K562 (cell line): ENCODE measurements at regions not wholly inside any gene's neighbourhood (a gene's known extent, or its start where the extent isn't known, plus 50 kb on each side); places are given as distances from the start of the nearest gene placed in this dataset.
A peak's percentile ranks its signal among the peaks of the same experiment; 100 is the strongest.

Source experiments
- CBX3 ChIP-seq, 2 experiments: IDR thresholded peaks; 1 replicate in 1 of 2; 2 replicates in 1 of 2; pipeline ENCODE4 v1.6.1; 2012; ENCODE audit warnings: inconsistent platforms in 2 of 2, low read length in 2 of 2, borderline replicate concordance in 1 of 2, control low read depth in 1 of 2
- DIDO1 ChIP-seq: fragments of 450-650 bp; IDR thresholded peaks from 2 replicates; pipeline ENCODE4 v1.6.1; 2016; ENCODE audit warnings: low read depth, missing biosample characterization, missing genetic modification characterization
- FOSL1 ChIP-seq: fragments of 200-800 bp; sonication (Bioruptor generic); conservative IDR thresholded peaks from 2 replicates; pipeline ENCODE4 v1.6.1; 2016; ENCODE audit warnings: missing genetic modification characterization, missing compliant biosample characterization
- HDAC3 ChIP-seq: fragments of 450-650 bp; IDR thresholded peaks from 2 replicates; pipeline ENCODE4 v1.6.1; 2018; ENCODE audit warnings: borderline replicate concordance, mild to moderate bottlenecking, moderate library complexity; ENCODE audit not compliant: partially characterized antibody
- KDM2B ChIP-seq: fragments of 250-450 bp; sonication (Bioruptor Pico); IDR thresholded peaks from 2 replicates; pipeline ENCODE4 v1.8.0; 2021; ENCODE audit warnings: mild to moderate bottlenecking, moderate library complexity
- MAFG ChIP-seq: fragments of 450-650 bp; conservative IDR thresholded peaks from 2 replicates; pipeline ENCODE4 v1.6.1; 2016; ENCODE audit warnings: missing genetic modification characterization, missing compliant biosample characterization
- MYC ChIP-seq, 2 experiments: fragments of 250-450 bp in 1 of 2; sonication (Bioruptor Pico) in 1 of 2; IDR thresholded peaks; 2 replicates each; pipeline versions ENCODE4 v1.5.1 to v1.6.1; 2012 to 2021; ENCODE audit warnings: low read depth in 2 of 2, borderline replicate concordance in 1 of 2, improper control_type of control experiment in 1 of 2, low read length in 1 of 2, mild to moderate bottlenecking in 1 of 2, moderate library complexity in 1 of 2
- NCOA1 ChIP-seq: fragments of 450-650 bp; IDR thresholded peaks from 2 replicates; pipeline ENCODE4 v1.6.1; 2016; ENCODE audit warnings: low read depth
- NFIX ChIP-seq: fragments of 250-450 bp; sonication (Bioruptor Pico); IDR thresholded peaks from 2 replicates; pipeline ENCODE4 v1.4.0; 2020; ENCODE audit warnings: low read depth, mild to moderate bottlenecking, moderate library complexity
- PKNOX1 ChIP-seq: fragments of 450-650 bp; IDR thresholded peaks from 2 replicates; pipeline ENCODE4 v1.6.1; 2016
- PPARD ChIP-seq: fragments of 250-450 bp; sonication (Bioruptor Pico); IDR thresholded peaks from 2 replicates; pipeline ENCODE4 v1.8.0; 2022; ENCODE audit warnings: inconsistent platforms, mild to moderate bottlenecking, moderate library complexity
- RFX1 ChIP-seq: fragments of 450-650 bp; IDR thresholded peaks from 2 replicates; pipeline ENCODE4 v1.6.1; 2016; ENCODE audit warnings: mild to moderate bottlenecking, moderate library complexity
- TBP ChIP-seq: optimal IDR thresholded peaks from 2 replicates; pipeline ENCODE3; 2011; ENCODE audit warnings: low read depth, low read length, improper control_type of control experiment
- UBTF ChIP-seq, 2 experiments: IDR thresholded peaks; 2 replicates each; pipeline ENCODE4 v1.6.1; 2012; ENCODE audit warnings: improper control_type of control experiment in 2 of 2, low read depth in 2 of 2, low read length in 2 of 2, borderline replicate concordance in 1 of 2
- ZKSCAN3 ChIP-seq: fragments of 250-450 bp; sonication (Bioruptor Pico); IDR thresholded peaks from 2 replicates; pipeline ENCODE4 v1.4.0; 2020
- ZNF830 ChIP-seq: fragments of 250-450 bp; sonication (Bioruptor Pico); IDR thresholded peaks from 2 replicates; pipeline ENCODE4 v1.5.0; 2021; ENCODE audit warnings: mild to moderate bottlenecking
- TF ChIP-seq, protein P1 (sequence below): fragments of 450-650 bp; IDR thresholded peaks from 2 replicates; pipeline ENCODE4 v1.6.1; 2017; ENCODE audit warnings: antibody characterized with exemption, mild to moderate bottlenecking
- TF ChIP-seq, protein P2 (sequence below): fragments of 450-650 bp; formaldehyde crosslinking; IDR thresholded peaks from 2 replicates; pipeline ENCODE4 v1.4.0; 2022; ENCODE audit warnings: mild to moderate bottlenecking, moderate library complexity
- TF ChIP-seq, protein P3 (sequence below): sonication (generic); formaldehyde crosslinking; IDR thresholded peaks from 2 replicates; pipeline ENCODE4 v1.8.0; 2022; ENCODE audit warnings: missing genetic modification reagents, mild to moderate bottlenecking, moderate library complexity, borderline replicate concordance

- no peak for TF ChIP-seq HDAC3
- TF ChIP-seq TBP, result peak; percentile 72
- TF ChIP-seq, protein P1, sequence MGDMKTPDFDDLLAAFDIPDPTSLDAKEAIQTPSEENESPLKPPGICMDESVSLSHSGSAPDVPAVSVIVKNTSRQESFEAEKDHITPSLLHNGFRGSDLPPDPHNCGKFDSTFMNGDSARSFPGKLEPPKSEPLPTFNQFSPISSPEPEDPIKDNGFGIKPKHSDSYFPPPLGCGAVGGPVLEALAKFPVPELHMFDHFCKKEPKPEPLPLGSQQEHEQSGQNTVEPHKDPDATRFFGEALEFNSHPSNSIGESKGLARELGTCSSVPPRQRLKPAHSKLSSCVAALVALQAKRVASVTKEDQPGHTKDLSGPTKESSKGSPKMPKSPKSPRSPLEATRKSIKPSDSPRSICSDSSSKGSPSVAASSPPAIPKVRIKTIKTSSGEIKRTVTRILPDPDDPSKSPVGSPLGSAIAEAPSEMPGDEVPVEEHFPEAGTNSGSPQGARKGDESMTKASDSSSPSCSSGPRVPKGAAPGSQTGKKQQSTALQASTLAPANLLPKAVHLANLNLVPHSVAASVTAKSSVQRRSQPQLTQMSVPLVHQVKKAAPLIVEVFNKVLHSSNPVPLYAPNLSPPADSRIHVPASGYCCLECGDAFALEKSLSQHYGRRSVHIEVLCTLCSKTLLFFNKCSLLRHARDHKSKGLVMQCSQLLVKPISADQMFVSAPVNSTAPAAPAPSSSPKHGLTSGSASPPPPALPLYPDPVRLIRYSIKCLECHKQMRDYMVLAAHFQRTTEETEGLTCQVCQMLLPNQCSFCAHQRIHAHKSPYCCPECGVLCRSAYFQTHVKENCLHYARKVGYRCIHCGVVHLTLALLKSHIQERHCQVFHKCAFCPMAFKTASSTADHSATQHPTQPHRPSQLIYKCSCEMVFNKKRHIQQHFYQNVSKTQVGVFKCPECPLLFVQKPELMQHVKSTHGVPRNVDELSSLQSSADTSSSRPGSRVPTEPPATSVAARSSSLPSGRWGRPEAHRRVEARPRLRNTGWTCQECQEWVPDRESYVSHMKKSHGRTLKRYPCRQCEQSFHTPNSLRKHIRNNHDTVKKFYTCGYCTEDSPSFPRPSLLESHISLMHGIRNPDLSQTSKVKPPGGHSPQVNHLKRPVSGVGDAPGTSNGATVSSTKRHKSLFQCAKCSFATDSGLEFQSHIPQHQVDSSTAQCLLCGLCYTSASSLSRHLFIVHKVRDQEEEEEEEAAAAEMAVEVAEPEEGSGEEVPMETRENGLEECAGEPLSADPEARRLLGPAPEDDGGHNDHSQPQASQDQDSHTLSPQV, result peak; percentile 92
- no peak for TF ChIP-seq KDM2B
- TF ChIP-seq ZKSCAN3 (CRISPR knock-in tag), result no peak
- TF ChIP-seq, protein P2, sequence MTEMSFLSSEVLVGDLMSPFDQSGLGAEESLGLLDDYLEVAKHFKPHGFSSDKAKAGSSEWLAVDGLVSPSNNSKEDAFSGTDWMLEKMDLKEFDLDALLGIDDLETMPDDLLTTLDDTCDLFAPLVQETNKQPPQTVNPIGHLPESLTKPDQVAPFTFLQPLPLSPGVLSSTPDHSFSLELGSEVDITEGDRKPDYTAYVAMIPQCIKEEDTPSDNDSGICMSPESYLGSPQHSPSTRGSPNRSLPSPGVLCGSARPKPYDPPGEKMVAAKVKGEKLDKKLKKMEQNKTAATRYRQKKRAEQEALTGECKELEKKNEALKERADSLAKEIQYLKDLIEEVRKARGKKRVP (CRISPR knock-in tag), result peak; percentile 84
- no peak for TF ChIP-seq PPARD (CRISPR knock-in tag)
- TF ChIP-seq FOSL1 (tag), result peak; percentile 97
- peak in 1 of 2 experiments; percentile 88; a peak in 1 of 3 replicates for TF ChIP-seq CBX3 (IDR thresholded peaks at IDR 0.05; ENCODE audit: borderline replicate concordance in 1 of 2, low read length in 2 of 2)
- TF ChIP-seq PKNOX1, result peak; percentile 97
- TF ChIP-seq ZNF830 (CRISPR knock-in tag), result no peak
- 0 out of 4 replicates have a peak, but pooled peaks of 1 of the 2 experiments have one; percentile 60 for TF ChIP-seq UBTF (IDR thresholded peaks at IDR 0.05; ENCODE audit: borderline replicate concordance in 1 of 2, low read depth in 2 of 2, low read length in 2 of 2)
- TF ChIP-seq DIDO1 (tag), result no peak
- TF ChIP-seq, protein P3, sequence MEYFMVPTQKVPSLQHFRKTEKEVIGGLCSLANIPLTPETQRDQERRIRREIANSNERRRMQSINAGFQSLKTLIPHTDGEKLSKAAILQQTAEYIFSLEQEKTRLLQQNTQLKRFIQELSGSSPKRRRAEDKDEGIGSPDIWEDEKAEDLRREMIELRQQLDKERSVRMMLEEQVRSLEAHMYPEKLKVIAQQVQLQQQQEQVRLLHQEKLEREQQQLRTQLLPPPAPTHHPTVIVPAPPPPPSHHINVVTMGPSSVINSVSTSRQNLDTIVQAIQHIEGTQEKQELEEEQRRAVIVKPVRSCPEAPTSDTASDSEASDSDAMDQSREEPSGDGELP, result peak; percentile 27; the same call in 1 of the 2 replicates
- peak; percentile 52; the same call in 1 of the 2 replicates for TF ChIP-seq MYC (IDR thresholded peaks at IDR 0.05; ENCODE audit: low read depth, low read length)
- no peak for TF ChIP-seq MYC (CRISPR knock-in tag; IDR thresholded peaks at IDR 0.05; ENCODE audit: borderline replicate concordance, low read depth)
- TF ChIP-seq NFIX (CRISPR knock-in tag), result no peak
- no peak for TF ChIP-seq MAFG (tag)
- peak; percentile 41; the same call in 1 of the 2 replicates for TF ChIP-seq NCOA1
- no peak for TF ChIP-seq RFX1
Measured at GRCh38 chr3:156604642-156605144, 49.8 kb upstream of the SSR3 start (continued).
